HepG2 (cell line): ENCODE measurements at regions not wholly inside any gene's neighbourhood (a gene's known extent, or its start where the extent isn't known, plus 50 kb on each side); places are given as distances from the start of the nearest gene placed in this dataset.

Source experiments
- ATAC-seq: fragments of 200-7000 bp; cut with Tn5 transposase; 3 replicates; pipeline ENCODE4 v1.9.1; 2020; ENCODE audit warnings: mild to moderate bottlenecking, moderate library complexity
- BruUV-seq: library from RNA; stranded (reverse); fragments of 400-500 nt; replicated peaks from 2 replicates; lab custom pipeline; 2021; lab: Mats Ljungman, UMichigan
- CTCF ChIA-PET: fragments of 300-600 bp; formaldehyde crosslinking; extraction: SDS; loops from one replicate; lab custom pipeline; 2021; ENCODE audit warnings: low total read pairs, inconsistent platforms, low intra/inter-chr PET ratio; lab: Yijun Ruan, JAX
- POLR2A ChIA-PET: fragments of 350-600 bp; sonication (Branson Sonifier 250); formaldehyde crosslinking; loops from one replicate; lab custom pipeline; 2020; ENCODE audit warnings: antibody characterized with exemption, inconsistent platforms; lab: Yijun Ruan, JAX
- DNase-seq: peaks from one replicate; pipeline ENCODE4 v3.0.0-alpha.2; 2015; ENCODE audit warnings: low spot score
- FAIRE-seq: peaks from 3 replicates; lab custom pipeline; 2011; peaks lifted over from hg19 to GRCh38; lab: Jason Lieb, UNC
- H2AFZ ChIP-seq: one replicate; pipeline ENCODE4 v1.6.1; 2011; ENCODE audit warnings: low read length, inconsistent platforms
- H3K27ac ChIP-seq: fragments of 300-600 bp; 3 replicates; pipeline ENCODE4 v1.8.0; 2011; ENCODE audit warnings: mixed run types, mild to moderate bottlenecking, mixed read lengths, low read length, inconsistent platforms; ENCODE audit not compliant: insufficient read depth; ENCODE audit errors: extremely low read length
- H3K27me3 ChIP-seq, 2 experiments: fragments of 200-600 bp in 1 of 2; 2 replicates in 1 of 2; 3 replicates in 1 of 2; pipeline versions ENCODE4 v1.6.0 to v1.8.0; 2011; ENCODE audit warnings: low read length in 2 of 2, mild to moderate bottlenecking in 2 of 2, moderate library complexity in 2 of 2, inconsistent platforms in 1 of 2; ENCODE audit not compliant: insufficient read depth in 2 of 2, control insufficient read depth in 1 of 2
- H3K36me3 ChIP-seq, 2 experiments: fragments of 200-600 bp in 1 of 2; replicated peaks in 1 of 2; 2 replicates in 1 of 2; 3 replicates in 1 of 2; pipeline versions ENCODE4 v1.5.1 to v1.8.0; 2011; ENCODE audit warnings: low read length in 2 of 2, inconsistent platforms in 1 of 2; ENCODE audit not compliant: insufficient read depth in 2 of 2, control insufficient read depth in 1 of 2
- H3K4me1 ChIP-seq: 2 replicates; pipeline ENCODE4 v1.5.1; 2012; ENCODE audit warnings: low read length, inconsistent platforms; ENCODE audit not compliant: insufficient read depth
- H3K4me2 ChIP-seq: 2 replicates; pipeline ENCODE4 v1.6.0; 2011; ENCODE audit warnings: low read depth, low read length, inconsistent platforms
- H3K4me3 ChIP-seq, 3 experiments: fragments of 200-600 bp in 1 of 3; sonication (generic), shearing (Covaris generic) in 1 of 3; replicated peaks in 1 of 3; 2 replicates each; pipeline ENCODE4 v1.5.1; 2011 to 2016; ENCODE audit warnings: low read length in 3 of 3, inconsistent platforms in 2 of 3, low read depth in 2 of 3, mild to moderate bottlenecking in 2 of 3, control low read depth in 1 of 3, mixed read lengths in 1 of 3; ENCODE audit not compliant: insufficient read depth in 1 of 3
- H3K79me2 ChIP-seq: one replicate; pipeline ENCODE4 v1.6.1; 2011; ENCODE audit warnings: low read length, inconsistent platforms; ENCODE audit not compliant: insufficient read depth
- H3K9ac ChIP-seq: 2 replicates; pipeline ENCODE4 v1.6.0; 2011; ENCODE audit warnings: mild to moderate bottlenecking, low read depth, low read length, inconsistent platforms; ENCODE audit not compliant: insufficient read depth
- H3K9me3 ChIP-seq: 2 replicates; pipeline ENCODE4 v1.5.1; 2012; ENCODE audit warnings: mild to moderate bottlenecking, low read length
- H4K20me1 ChIP-seq: 2 replicates; pipeline ENCODE4 v1.6.0; 2011; ENCODE audit warnings: inconsistent platforms, mild to moderate bottlenecking, low read length, moderate library complexity; ENCODE audit not compliant: insufficient read depth
- AGO1 ChIP-seq: fragments of 200-400 bp; formaldehyde crosslinking; IDR thresholded peaks from 2 replicates; pipeline ENCODE4 v1.6.1; 2017; ENCODE audit warnings: mild to moderate bottlenecking, low read depth, low read length, moderate library complexity; ENCODE audit not compliant: poor library complexity, severe bottlenecking
- CEBPG ChIP-seq: IDR thresholded peaks from 2 replicates; pipeline ENCODE4 v1.6.1; 2016
- FOXO1 ChIP-seq: sonication (generic); formaldehyde crosslinking; IDR thresholded peaks from 2 replicates; pipeline ENCODE4 v1.4.0; 2020; ENCODE audit warnings: missing genetic modification reagents
- NAIF1 ChIP-seq: sonication (generic); formaldehyde crosslinking; IDR thresholded peaks from 2 replicates; pipeline ENCODE4 v1.5.0; 2020; ENCODE audit warnings: mild to moderate bottlenecking, missing genetic modification reagents, borderline replicate concordance
- NFKBIZ ChIP-seq: IDR thresholded peaks from 2 replicates; pipeline ENCODE4 v1.6.1; 2018; ENCODE audit warnings: missing genetic modification reagents, missing compliant biosample characterization
- RFXANK ChIP-seq: IDR thresholded peaks from 2 replicates; pipeline ENCODE4 v1.6.1; 2016
- TMF1 ChIP-seq: sonication (generic); formaldehyde crosslinking; IDR thresholded peaks from 2 replicates; pipeline ENCODE4 v1.8.1; 2022; ENCODE audit warnings: low read depth, missing genetic modification reagents
- WGBS: methylation state at CpG from one replicate; pipeline ENCODE4 v1.1.6; 2017; ENCODE audit warnings: low lambda C conversion rate; 5-methylcytosine and 5-hydroxymethylcytosine counted together
- in situ Hi-C: cut with HindIII; loops from 2 replicates; pipeline ENCODE4 v1.10.0; 2017; ENCODE audit warnings: low pct_unique_long_range_greater_than_20kb; ENCODE audit not compliant: extremely low pct_ligation_motif_present
- intact Hi-C: fragments of 100-400 bp; cut with micrococcal nuclease; formaldehyde crosslinking; loops from one replicate; pipeline ENCODE4 v1.10.0; 2022; ENCODE audit not compliant: unreplicated experiment
- TF ChIP-seq, protein P1 (sequence below): sonication (generic); formaldehyde crosslinking; IDR thresholded peaks from 2 replicates; pipeline ENCODE4 v1.9.0; 2021; ENCODE audit warnings: missing genetic modification reagents, borderline replicate concordance
- TF ChIP-seq, protein P2 (sequence below): sonication (generic); formaldehyde crosslinking; IDR thresholded peaks from 2 replicates; pipeline ENCODE4 v1.4.0; 2020; ENCODE audit warnings: missing genetic modification reagents

DNA sequence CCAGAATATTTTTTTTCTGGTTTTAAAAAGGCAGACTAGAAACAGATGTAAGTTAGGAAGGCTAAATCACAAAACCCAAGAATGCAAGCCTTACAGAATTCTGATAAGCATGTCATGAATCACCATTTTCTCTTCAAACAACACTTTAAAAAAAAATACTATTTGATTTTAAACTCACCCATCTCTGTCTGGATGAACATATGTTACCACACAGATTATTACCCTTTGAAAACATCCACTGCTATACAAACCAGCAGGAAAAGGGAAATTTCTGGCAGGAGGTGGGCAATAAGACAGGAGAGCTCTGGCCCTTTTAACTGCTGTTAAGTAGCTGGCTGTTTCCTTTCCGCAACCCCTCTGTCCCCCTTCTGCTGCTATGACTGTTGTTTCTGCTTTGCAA lies 317.7 kb upstream of the NOCT start (continued):
- TF ChIP-seq, protein P1, sequence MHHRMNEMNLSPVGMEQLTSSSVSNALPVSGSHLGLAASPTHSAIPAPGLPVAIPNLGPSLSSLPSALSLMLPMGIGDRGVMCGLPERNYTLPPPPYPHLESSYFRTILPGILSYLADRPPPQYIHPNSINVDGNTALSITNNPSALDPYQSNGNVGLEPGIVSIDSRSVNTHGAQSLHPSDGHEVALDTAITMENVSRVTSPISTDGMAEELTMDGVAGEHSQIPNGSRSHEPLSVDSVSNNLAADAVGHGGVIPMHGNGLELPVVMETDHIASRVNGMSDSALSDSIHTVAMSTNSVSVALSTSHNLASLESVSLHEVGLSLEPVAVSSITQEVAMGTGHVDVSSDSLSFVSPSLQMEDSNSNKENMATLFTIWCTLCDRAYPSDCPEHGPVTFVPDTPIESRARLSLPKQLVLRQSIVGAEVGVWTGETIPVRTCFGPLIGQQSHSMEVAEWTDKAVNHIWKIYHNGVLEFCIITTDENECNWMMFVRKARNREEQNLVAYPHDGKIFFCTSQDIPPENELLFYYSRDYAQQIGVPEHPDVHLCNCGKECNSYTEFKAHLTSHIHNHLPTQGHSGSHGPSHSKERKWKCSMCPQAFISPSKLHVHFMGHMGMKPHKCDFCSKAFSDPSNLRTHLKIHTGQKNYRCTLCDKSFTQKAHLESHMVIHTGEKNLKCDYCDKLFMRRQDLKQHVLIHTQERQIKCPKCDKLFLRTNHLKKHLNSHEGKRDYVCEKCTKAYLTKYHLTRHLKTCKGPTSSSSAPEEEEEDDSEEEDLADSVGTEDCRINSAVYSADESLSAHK: no peak

DNA sequence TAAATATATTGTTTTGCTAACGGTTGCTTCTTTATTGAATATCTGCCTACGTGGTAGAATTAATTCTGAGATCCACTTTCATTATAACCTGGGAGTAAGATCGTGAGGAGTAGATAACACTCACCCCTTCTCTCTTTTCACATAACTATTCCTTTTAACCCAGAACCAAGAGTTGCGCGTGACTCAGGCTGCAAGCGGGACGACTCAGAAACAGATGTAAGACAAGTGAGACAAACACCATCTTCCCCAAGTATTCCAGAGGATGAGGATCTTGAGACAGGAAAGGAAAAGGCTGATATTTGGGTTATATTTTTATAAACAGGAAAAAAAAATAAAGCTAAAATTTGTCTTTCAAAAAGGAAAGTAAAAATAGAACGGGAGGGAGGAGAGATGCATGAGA lies 318.8 kb upstream of the NOCT start:
- BruUV-seq: no TSS peak
- Histone ChIP-seq H3K9me3 (no peaks in the 10 kb centered on the region), H2AFZ (no peak overlapping the region), H3K4me3 (no peak overlapping the region), H3K27ac (no peak overlapping the region), H3K79me2 (no peaks in the 10 kb centered on the region), H3K9ac (no peak overlapping the region), H3K4me2 (no peak overlapping the region), H3K27me3 (peaks cover 0 to 5% of the 10 kb centered on the region in 2 experiments; a peak in 2 of 5 replicates), H4K20me1 (no peaks in the 10 kb centered on the region), H3K36me3 (no peaks in the 10 kb centered on the region), H3K4me1 (no peaks in the 10 kb centered on the region)
- ATAC-seq (no peak), DNase-seq (no peak), FAIRE-seq (no peak)
- ChIA-PET CTCF (no interaction called here), POLR2A (no interaction called here)
- in situ Hi-C loops: loop anchor here (25.0 kb wide), 2 partner anchors 884 to 959 kb away; no protein-coding TSS in a partner anchor
- TF ChIP-seq TMF1 (CRISPR knock-in tag) (no peak), FOXO1 (no peak)
- intact Hi-C loops: no loop called here
- 34% methylated on average over 8 of the region's 8 CpGs for WGBS

DNA sequence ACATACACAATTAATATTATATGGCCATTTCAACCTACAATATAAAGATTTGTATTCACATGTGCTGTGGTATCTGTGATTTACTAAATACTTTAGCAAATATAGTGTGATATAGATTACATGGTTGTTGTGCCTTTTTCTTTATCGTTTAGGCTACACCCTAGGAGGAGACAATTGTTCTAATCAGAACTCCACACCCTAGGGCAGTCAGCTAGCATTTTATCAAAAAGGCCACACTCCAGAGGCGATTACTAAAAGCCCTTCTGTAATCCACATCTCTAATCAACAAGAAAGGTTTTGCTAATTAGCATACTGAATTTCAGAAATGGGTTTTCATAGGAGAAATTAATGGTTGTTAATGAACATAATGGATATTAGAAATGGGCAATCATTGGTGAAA lies 319.5 kb upstream of the NOCT start:
- Histone ChIP-seq H3K79me2 (no peaks in the 10 kb centered on the region), H3K9ac (no peak overlapping the region), H3K4me1 (no peaks in the 10 kb centered on the region), H3K36me3 (no peaks in the 10 kb centered on the region), H3K4me3 (no peak overlapping the region), H3K27ac (no peak overlapping the region), H3K4me2 (no peak overlapping the region), H4K20me1 (no peaks in the 10 kb centered on the region), H2AFZ (no peak overlapping the region), H3K27me3 (peaks cover 0 to 5% of the 10 kb centered on the region in 2 experiments; a peak in 2 of 5 replicates), H3K9me3 (no peaks in the 10 kb centered on the region)
- DNase-seq (no peak), ATAC-seq (no peak), FAIRE-seq (no peak)
- intact Hi-C loops (no loop called here), in situ Hi-C loops (loop anchor here (25.0 kb wide), 2 partner anchors 884 to 959 kb away; no protein-coding TSS in a partner anchor)
- ChIA-PET POLR2A (no interaction called here), CTCF (no interaction called here)
- WGBS: 0% methylated on average over 2 of the region's 2 CpGs
- TF ChIP-seq AGO1 (no peak), CEBPG (CRISPR knock-in tag) (no peak), NFKBIZ (CRISPR knock-in tag) (no peak), RFXANK (CRISPR knock-in tag) (no peak), NAIF1 (CRISPR knock-in tag) (no peak)
- TF ChIP-seq, protein P2, sequence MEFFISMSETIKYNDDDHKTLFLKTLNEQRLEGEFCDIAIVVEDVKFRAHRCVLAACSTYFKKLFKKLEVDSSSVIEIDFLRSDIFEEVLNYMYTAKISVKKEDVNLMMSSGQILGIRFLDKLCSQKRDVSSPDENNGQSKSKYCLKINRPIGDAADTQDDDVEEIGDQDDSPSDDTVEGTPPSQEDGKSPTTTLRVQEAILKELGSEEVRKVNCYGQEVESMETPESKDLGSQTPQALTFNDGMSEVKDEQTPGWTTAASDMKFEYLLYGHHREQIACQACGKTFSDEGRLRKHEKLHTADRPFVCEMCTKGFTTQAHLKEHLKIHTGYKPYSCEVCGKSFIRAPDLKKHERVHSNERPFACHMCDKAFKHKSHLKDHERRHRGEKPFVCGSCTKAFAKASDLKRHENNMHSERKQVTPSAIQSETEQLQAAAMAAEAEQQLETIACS (CRISPR knock-in tag): no peak
- no TSS peak for BruUV-seq
